D721Med (cell line): ENCODE measurements at regions not wholly inside any gene's neighbourhood (a gene's known extent, or its start where the extent isn't known, plus 50 kb on each side); places are given as distances from the start of the nearest gene placed in this dataset.

Experiments
- DNase-seq: peaks from one replicate; pipeline ENCODE4 v3.0.0; 2011; ENCODE audit warnings: low spot score; ENCODE audit not compliant: insufficient read length
- FAIRE-seq: peaks from 2 replicates; lab custom pipeline; 2011; peaks lifted over from hg19 to GRCh38; lab: Jason Lieb, UNC
- CTCF ChIP-seq: IDR thresholded peaks from 2 replicates; pipeline ENCODE4 v1.5.1; 2012; ENCODE audit warnings: mild to moderate bottlenecking, control low read depth; ENCODE audit not compliant: insufficient read depth; ENCODE audit errors: missing control alignments

GRCh38 chr12:86647800-86648199, 391.6 kb upstream of the MGAT4C start:
- FAIRE-seq: no peak
- no peak for DNase-seq
- no peak for TF ChIP-seq CTCF

- FAIRE-seq: no peak
- no peak for DNase-seq
Observed at GRCh38 chr12:86634456-86635410, 378.5 kb upstream of the MGAT4C start.

DNA sequence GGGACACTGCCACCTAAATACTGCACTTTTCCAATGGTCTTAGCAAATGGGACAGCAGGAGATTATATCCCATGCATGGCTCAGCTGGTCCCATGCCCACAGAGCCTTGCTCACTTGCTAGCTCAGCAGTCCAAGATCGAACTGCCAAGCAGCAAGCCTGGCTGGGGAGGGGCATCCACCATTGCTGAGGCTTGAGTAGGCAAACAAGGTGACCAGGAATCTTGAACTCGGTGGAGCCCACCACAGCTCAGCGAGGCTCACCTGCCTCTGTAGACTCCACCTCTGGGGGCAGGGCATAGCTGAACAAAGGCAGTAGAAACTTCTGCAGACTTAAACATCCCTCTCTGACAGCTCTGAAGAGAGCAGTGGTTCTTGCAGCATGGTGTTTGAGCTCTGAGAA, 370.8 kb upstream of the MGAT4C start:
- FAIRE-seq (no peak), DNase-seq (no peak)
- TF ChIP-seq CTCF: no peak

More at GRCh38 chr12:86634456-86635410, 378.5 kb upstream of the MGAT4C start:
- no peak for TF ChIP-seq CTCF

GRCh38 chr12:86623267-86623666, 367.1 kb upstream of the MGAT4C start:
- TF ChIP-seq CTCF: no peak
- no peak for DNase-seq

GRCh38 chr12:86621957-86622356, 365.8 kb upstream of the MGAT4C start:
- DNase-seq (no peak), FAIRE-seq (no peak)
- TF ChIP-seq CTCF: no peak

More at GRCh38 chr12:86623267-86623666, 367.1 kb upstream of the MGAT4C start:
- no peak for FAIRE-seq

GRCh38 chr12:86613311-86613710, 357.1 kb upstream of the MGAT4C start:
- FAIRE-seq (no peak), DNase-seq (no peak)
- no peak for TF ChIP-seq CTCF

GRCh38 chr12:86608638-86609037, 352.4 kb upstream of the MGAT4C start:
- FAIRE-seq (no peak), DNase-seq (no peak)
- no peak for TF ChIP-seq CTCF
